ENCODE measurements at regions not wholly inside any gene's neighbourhood (a gene's known extent, or its start where the extent isn't known, plus 50 kb on each side); places are given as distances from the start of the nearest gene placed in this dataset.

DNA sequence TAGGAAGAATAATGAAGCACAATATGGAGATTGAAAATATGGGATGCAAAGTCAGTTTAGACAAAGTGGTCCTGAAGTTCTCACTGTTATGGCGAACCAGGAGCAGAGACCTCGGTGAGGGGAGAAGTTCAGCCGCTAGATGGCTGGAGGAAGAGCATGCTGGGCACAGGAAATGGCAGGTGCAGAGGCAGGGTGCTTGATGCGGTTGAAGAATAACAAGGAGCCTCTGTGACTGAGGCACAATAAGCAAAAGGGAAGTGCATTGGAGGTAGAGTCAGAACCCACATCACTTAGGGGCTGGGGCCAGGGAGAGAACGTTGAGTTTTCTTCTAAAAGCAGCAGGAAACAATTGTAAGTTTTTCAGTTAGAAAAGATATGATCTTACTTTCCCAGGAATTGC is 1725.2 kb downstream of the EFNB2 start:
- TF ChIP-seq, protein P1, sequence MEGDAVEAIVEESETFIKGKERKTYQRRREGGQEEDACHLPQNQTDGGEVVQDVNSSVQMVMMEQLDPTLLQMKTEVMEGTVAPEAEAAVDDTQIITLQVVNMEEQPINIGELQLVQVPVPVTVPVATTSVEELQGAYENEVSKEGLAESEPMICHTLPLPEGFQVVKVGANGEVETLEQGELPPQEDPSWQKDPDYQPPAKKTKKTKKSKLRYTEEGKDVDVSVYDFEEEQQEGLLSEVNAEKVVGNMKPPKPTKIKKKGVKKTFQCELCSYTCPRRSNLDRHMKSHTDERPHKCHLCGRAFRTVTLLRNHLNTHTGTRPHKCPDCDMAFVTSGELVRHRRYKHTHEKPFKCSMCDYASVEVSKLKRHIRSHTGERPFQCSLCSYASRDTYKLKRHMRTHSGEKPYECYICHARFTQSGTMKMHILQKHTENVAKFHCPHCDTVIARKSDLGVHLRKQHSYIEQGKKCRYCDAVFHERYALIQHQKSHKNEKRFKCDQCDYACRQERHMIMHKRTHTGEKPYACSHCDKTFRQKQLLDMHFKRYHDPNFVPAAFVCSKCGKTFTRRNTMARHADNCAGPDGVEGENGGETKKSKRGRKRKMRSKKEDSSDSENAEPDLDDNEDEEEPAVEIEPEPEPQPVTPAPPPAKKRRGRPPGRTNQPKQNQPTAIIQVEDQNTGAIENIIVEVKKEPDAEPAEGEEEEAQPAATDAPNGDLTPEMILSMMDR (conservative IDR thresholded peaks at IDR 0.05; ENCODE audit: low read depth in 2 of 2) = no peak
- TF ChIP-seq, protein P2, sequence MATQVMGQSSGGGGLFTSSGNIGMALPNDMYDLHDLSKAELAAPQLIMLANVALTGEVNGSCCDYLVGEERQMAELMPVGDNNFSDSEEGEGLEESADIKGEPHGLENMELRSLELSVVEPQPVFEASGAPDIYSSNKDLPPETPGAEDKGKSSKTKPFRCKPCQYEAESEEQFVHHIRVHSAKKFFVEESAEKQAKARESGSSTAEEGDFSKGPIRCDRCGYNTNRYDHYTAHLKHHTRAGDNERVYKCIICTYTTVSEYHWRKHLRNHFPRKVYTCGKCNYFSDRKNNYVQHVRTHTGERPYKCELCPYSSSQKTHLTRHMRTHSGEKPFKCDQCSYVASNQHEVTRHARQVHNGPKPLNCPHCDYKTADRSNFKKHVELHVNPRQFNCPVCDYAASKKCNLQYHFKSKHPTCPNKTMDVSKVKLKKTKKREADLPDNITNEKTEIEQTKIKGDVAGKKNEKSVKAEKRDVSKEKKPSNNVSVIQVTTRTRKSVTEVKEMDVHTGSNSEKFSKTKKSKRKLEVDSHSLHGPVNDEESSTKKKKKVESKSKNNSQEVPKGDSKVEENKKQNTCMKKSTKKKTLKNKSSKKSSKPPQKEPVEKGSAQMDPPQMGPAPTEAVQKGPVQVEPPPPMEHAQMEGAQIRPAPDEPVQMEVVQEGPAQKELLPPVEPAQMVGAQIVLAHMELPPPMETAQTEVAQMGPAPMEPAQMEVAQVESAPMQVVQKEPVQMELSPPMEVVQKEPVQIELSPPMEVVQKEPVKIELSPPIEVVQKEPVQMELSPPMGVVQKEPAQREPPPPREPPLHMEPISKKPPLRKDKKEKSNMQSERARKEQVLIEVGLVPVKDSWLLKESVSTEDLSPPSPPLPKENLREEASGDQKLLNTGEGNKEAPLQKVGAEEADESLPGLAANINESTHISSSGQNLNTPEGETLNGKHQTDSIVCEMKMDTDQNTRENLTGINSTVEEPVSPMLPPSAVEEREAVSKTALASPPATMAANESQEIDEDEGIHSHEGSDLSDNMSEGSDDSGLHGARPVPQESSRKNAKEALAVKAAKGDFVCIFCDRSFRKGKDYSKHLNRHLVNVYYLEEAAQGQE (IDR thresholded peaks at IDR 0.05; ENCODE audit: unreplicated experiment) = no peak
- TF ChIP-seq STAT1 (IDR thresholded peaks at IDR 0.05; ENCODE audit: unreplicated experiment) (no peak), POLR2AphosphoS5 (IDR thresholded peaks at IDR 0.05; ENCODE audit: low read depth) (no peak), EZH2phosphoT487 (IDR thresholded peaks at IDR 0.05; ENCODE audit: unreplicated experiment) (no peak), EZH2 (IDR thresholded peaks at IDR 0.05; ENCODE audit: low read depth, unreplicated experiment) (no peak), CREB1 (CRISPR knock-in tag; IDR thresholded peaks at IDR 0.05; ENCODE audit: low read depth) (no peak), ZNF331 (CRISPR knock-in tag; IDR thresholded peaks at IDR 0.05; ENCODE audit: low read depth) (no peak), ZNF114 (CRISPR knock-in tag; IDR thresholded peaks at IDR 0.05) (no peak)

Measured in GM23338 (cell line).